Activated CD4-positive, alpha-beta T cell treated with anti-CD3 and anti-CD28 coated beads, Interleukin-2, amount 10 ng/mL, durations not matched to agents 7 days and 5 days (primary cell): ENCODE measurements at regions not wholly inside any gene's neighbourhood (a gene's known extent, or its start where the extent isn't known, plus 50 kb on each side); places are given as distances from the start of the nearest gene placed in this dataset.

ENCODE experiments used
- CTCF ChIA-PET: fragments of 350-600 bp; sonication (Branson Sonifier 250); formaldehyde crosslinking; loops from one replicate; lab custom pipeline; 2021; ENCODE audit warnings: antibody characterized with exemption; lab: Charles Lee
- POLR2A ChIA-PET: fragments of 350-600 bp; sonication (Branson Sonifier 250); formaldehyde crosslinking; loops from one replicate; lab custom pipeline; 2021; ENCODE audit warnings: antibody characterized with exemption; lab: Charles Lee
- DNase-seq: peaks from one replicate; pipeline ENCODE4 v3.0.0-alpha.2; 2020
- H3K27ac Mint-ChIP-seq: one replicate; pipeline ENCODE4 v1.8.0; 2021; ENCODE audit warnings: mild to moderate bottlenecking, moderate library complexity, mixed read lengths
- H3K27me3 Mint-ChIP-seq: one replicate; pipeline ENCODE4 v1.8.0; 2021; ENCODE audit warnings: mixed read lengths
- H3K36me3 Mint-ChIP-seq: one replicate; pipeline ENCODE4 v1.8.0; 2021; ENCODE audit warnings: low read depth, mixed read lengths
- H3K4me1 Mint-ChIP-seq: one replicate; pipeline ENCODE4 v1.8.0; 2021; ENCODE audit warnings: mixed read lengths
- H3K4me3 Mint-ChIP-seq: one replicate; pipeline ENCODE4 v1.8.0; 2021; ENCODE audit warnings: mild to moderate bottlenecking, moderate library complexity, mixed read lengths
- H3K9me3 Mint-ChIP-seq: one replicate; pipeline ENCODE4 v1.8.0; 2021; ENCODE audit warnings: mixed read lengths

DNA sequence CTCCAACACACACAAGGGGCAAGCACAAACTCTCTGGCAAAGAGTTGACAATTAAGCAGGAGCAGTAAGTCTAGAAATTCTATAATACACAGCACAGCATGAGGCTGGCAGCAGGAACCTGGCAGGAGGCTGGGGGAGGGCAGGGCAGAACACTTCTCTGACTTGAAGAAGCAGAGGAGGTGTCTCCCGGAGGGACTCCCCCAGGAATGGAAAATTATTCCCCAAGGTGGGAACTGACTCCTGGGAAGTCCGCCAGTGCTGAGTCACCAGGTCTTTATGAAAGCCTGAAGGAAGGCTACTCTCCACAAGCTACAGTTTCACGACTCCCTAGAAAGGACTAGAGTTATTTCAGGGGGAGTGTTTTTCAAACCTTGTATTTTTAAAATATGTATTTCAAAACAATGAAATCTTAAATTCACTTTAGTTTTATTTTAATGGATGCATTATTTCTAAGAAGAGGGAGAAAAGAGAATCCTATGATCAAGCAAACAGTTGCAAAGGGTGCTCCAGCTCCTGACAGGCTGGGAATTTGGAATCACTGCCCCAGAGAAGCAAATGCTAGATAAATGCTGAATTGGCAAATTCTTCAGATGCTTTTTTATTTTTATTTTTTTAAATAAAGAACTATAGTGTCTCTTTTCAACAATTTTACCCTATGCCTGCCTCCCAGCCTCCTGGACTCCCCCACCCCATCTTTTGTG is 192.8 kb downstream of the LY86 start:
- Mint-ChIP-seq H3K4me3 (no peak overlapping the region), H3K4me1 (no peaks in the 10 kb centered on the region), H3K9me3 (peaks cover 7% of the 10 kb centered on the region), H3K27ac (no peak overlapping the region), H3K27me3 (peaks cover 33% of the 10 kb centered on the region), H3K36me3 (peaks cover 2% of the 10 kb centered on the region)
- DNase-seq, result no peak
- CTCF ChIA-PET, result no interaction called here
- POLR2A ChIA-PET, result no interaction called here

DNA sequence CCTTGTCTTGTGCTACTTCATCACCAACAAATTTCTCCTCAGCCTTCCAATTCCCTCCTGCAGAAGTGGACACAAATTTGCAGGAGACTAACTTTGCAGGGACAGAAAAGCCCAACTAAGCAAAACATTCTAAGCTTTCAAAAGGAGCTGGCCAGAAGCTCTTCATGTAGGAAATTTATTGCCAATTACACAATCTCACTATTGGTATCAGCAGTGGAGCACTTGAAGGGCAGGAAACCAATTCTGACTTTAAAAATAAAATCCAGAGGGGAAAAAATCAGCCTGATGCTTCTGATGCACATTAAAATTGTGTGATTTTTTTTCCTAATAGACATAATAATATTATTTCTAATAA is 193.3 kb downstream of the LY86 start:
- ChIA-PET POLR2A (no interaction called here), CTCF (no interaction called here)
- H3K36me3 Mint-ChIP-seq, result peaks cover 1% of the 10 kb centered on the region
- no peak overlapping the region for H3K4me3 Mint-ChIP-seq
- H3K27ac Mint-ChIP-seq, result no peak overlapping the region
- peaks cover 1% of the 10 kb centered on the region for H3K4me1 Mint-ChIP-seq
- no peak for DNase-seq
- H3K27me3 Mint-ChIP-seq, result peaks cover 28% of the 10 kb centered on the region
- H3K9me3 Mint-ChIP-seq, result peaks cover 2% of the 10 kb centered on the region

DNA sequence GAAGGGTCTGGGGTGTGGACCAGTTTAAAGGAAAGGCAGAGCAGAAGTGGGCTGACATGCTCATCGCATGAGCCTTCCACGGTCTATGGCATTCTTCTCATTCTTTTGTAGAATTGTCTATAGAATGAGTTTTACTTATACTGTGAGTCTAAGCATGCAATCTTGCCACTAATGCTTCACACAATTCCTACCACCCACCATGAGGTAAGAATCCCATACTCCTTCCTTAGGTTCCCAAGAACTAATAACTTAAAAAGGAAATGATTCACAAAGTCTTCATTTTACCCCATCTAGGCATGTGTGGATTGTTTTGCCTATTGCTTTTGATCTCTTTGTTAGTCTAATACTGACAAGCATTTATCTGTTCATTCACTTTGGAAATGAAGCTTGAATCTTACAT is 195.2 kb downstream of the LY86 start:
- CTCF ChIA-PET, result interaction anchor here (0.8 kb wide), 1 partner anchor 10 kb away, joined by 3 read pairs; no protein-coding TSS in a partner anchor
- Mint-ChIP-seq H3K9me3 (no peaks in the 10 kb centered on the region), H3K4me3 (no peak overlapping the region), H3K36me3 (no peaks in the 10 kb centered on the region), H3K4me1 (peaks cover 11% of the 10 kb centered on the region), H3K27me3 (peaks cover 18% of the 10 kb centered on the region), H3K27ac (no peak overlapping the region)
- POLR2A ChIA-PET, result no interaction called here
- DNase-seq, result no peak

DNA sequence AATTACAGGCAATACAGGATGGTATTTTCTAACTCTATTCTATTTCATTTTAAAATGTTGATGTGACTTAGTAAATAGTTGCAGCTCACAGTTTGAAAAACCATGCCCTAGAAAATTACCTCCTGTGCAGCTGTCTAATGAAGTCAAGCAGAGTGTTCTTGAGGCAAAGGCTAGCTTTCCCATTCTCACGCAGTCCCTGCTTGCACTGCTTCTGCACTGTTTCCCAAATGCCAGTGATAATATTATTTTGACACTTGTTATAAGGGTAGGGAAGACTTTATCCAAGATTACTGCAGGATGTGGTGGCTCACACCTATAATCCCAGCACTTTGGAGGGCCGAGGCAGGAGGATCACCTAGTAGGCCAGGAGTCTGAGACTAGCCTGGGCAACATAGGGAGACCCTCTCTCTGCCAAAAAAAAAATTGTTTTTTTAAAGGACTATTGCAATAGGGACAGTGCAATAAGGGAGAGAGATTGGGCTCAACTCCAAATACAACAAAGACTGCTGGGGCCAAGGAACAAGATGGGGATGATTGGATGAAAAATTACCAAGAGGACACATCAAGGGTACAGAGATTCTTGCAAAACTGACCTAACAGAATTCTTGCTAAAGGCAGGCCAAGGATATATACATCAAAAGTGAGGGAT is 196.1 kb downstream of the LY86 start:
- H3K27me3 Mint-ChIP-seq, result peaks cover 13% of the 10 kb centered on the region
- H3K27ac Mint-ChIP-seq, result no peak overlapping the region
- H3K4me1 Mint-ChIP-seq, result peaks cover 11% of the 10 kb centered on the region
- H3K4me3 Mint-ChIP-seq, result no peak overlapping the region
- H3K36me3 Mint-ChIP-seq, result no peaks in the 10 kb centered on the region
- no peaks in the 10 kb centered on the region for H3K9me3 Mint-ChIP-seq
- no peak for DNase-seq
- ChIA-PET CTCF (interaction anchor here (0.8 to 1.7 kb wide), 2 partner anchors 9 to 102 kb away, joined by 3 read pairs; no protein-coding TSS in a partner anchor), POLR2A (no interaction called here)

DNA sequence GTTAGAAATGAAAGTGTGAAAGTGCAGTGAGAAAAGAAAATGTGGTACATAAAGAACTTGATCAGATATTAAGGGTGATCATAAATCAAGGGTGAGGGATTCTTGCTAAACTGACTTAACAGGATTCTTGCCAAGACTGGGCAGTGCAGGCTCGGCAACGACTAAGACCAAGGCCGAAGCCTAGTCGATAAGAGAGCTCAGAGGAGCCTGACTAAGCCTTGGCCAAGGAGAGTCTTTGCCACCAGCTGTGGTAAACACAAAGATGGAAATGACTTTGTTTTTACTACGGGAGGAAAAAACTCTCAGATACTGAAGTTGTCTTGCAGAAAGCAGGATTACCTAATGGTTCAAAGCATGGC is 196.6 kb downstream of the LY86 start:
- H3K9me3 Mint-ChIP-seq, result no peaks in the 10 kb centered on the region
- peaks cover 9% of the 10 kb centered on the region for H3K27me3 Mint-ChIP-seq
- H3K4me1 Mint-ChIP-seq, result peaks cover 11% of the 10 kb centered on the region
- no peaks in the 10 kb centered on the region for H3K36me3 Mint-ChIP-seq
- CTCF ChIA-PET, result interaction anchor here (0.6 to 1.7 kb wide), 2 partner anchors 103 to 128 kb away, joined by 3 read pairs; no protein-coding TSS in a partner anchor
- POLR2A ChIA-PET, result no interaction called here
- no peak overlapping the region for H3K27ac Mint-ChIP-seq
- H3K4me3 Mint-ChIP-seq, result no peak overlapping the region
- DNase-seq, result no peak

DNA sequence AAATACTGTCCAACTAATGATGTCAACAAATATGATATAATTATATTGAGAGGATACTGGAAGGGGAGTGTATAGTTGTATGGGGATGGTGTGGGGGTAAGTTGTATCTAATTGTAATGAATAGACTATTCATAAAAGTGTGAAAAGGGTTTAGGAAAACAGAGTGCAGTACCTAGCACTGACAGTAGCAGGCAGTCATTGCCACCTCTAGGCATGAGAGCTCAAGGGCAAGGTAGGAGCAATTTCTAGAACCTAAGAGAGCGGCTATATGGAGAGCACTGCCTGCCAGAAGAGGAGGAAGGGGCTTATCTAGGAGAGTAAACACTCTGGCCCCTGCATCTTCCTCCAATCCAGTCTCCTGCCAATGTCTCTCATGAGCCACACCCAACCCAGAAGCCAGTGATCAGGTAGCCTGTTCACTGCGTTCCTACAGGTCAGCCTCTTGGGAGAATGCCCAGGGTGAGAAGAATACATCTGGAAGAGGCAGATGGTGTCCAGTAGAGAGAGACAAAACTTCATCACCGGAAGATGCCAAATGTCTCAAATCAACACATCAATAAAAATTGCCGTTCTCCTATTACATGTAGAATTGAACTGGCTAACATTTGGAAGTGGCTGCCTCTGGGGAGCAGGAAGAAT is 200.0 kb downstream of the LY86 start:
- no peak overlapping the region for H3K27ac Mint-ChIP-seq
- ChIA-PET POLR2A (no interaction called here), CTCF (interaction anchor here (0.5 kb wide), 1 partner anchor 259 kb away, joined by 6 read pairs; no protein-coding TSS in a partner anchor)
- no peaks in the 10 kb centered on the region for H3K9me3 Mint-ChIP-seq
- peaks cover 22% of the 10 kb centered on the region for H3K4me1 Mint-ChIP-seq
- no peaks in the 10 kb centered on the region for H3K36me3 Mint-ChIP-seq
- H3K4me3 Mint-ChIP-seq, result no peak overlapping the region
- peak; percentile 26 for DNase-seq
- H3K27me3 Mint-ChIP-seq, result no peaks in the 10 kb centered on the region

DNA sequence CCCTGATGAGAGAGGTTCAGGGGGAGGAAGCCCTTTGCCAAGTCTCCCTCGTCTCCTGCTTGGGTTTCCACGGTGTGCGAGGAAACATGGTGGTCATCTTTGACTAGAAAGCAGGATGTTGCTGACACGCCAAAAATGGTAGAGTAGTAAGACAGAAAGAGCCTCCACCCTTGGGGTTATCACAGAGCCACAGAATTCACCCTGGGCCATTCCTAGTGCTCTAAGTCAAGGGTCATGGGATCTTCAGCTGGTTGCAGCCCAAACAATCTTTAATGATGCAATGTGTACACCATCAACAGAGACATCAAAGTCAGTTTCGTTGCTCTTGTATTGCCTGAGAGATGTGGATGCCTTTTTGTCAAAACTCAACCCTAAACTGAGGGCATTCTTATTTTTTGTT is 201.9 kb downstream of the LY86 start:
- ChIA-PET POLR2A (no interaction called here), CTCF (interaction anchor here (1.0 to 1.1 kb wide), 2 partner anchors 10 to 111 kb away, joined by 3 to 6 read pairs; no protein-coding TSS in a partner anchor)
- Mint-ChIP-seq H3K9me3 (no peaks in the 10 kb centered on the region), H3K4me3 (no peak overlapping the region), H3K4me1 (peaks cover 36% of the 10 kb centered on the region), H3K27ac (no peak overlapping the region), H3K36me3 (no peaks in the 10 kb centered on the region), H3K27me3 (no peaks in the 10 kb centered on the region)
- DNase-seq, result no peak

DNA sequence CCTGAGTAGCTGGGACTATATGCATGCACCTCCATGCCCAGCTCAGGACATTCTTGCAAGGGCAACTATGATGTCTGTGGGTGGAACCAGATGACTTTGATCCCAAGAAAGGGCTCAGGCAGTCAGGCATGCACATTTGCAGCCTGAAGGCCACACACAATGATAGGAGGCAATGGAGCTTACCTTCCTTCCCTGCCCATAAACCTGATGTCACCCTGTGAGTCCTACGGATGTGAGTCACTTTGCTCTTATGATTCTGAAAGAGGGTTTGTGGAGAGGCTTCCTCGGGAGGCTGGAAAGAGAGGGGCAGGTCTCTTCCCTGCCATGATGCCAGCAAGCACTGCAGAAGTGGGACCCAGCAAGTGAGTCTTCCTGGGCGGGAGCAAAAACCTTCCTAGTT is 202.4 kb downstream of the LY86 start:
- H3K4me3 Mint-ChIP-seq, result no peak overlapping the region
- ChIA-PET POLR2A (no interaction called here), CTCF (interaction anchor here (1.0 to 1.1 kb wide), 2 partner anchors 9 to 110 kb away, joined by 3 to 6 read pairs; no protein-coding TSS in a partner anchor)
- DNase-seq, result no peak
- peaks cover 41% of the 10 kb centered on the region for H3K4me1 Mint-ChIP-seq
- no peaks in the 10 kb centered on the region for H3K27me3 Mint-ChIP-seq
- H3K36me3 Mint-ChIP-seq, result no peaks in the 10 kb centered on the region
- H3K9me3 Mint-ChIP-seq, result no peaks in the 10 kb centered on the region
- no peak overlapping the region for H3K27ac Mint-ChIP-seq

DNA sequence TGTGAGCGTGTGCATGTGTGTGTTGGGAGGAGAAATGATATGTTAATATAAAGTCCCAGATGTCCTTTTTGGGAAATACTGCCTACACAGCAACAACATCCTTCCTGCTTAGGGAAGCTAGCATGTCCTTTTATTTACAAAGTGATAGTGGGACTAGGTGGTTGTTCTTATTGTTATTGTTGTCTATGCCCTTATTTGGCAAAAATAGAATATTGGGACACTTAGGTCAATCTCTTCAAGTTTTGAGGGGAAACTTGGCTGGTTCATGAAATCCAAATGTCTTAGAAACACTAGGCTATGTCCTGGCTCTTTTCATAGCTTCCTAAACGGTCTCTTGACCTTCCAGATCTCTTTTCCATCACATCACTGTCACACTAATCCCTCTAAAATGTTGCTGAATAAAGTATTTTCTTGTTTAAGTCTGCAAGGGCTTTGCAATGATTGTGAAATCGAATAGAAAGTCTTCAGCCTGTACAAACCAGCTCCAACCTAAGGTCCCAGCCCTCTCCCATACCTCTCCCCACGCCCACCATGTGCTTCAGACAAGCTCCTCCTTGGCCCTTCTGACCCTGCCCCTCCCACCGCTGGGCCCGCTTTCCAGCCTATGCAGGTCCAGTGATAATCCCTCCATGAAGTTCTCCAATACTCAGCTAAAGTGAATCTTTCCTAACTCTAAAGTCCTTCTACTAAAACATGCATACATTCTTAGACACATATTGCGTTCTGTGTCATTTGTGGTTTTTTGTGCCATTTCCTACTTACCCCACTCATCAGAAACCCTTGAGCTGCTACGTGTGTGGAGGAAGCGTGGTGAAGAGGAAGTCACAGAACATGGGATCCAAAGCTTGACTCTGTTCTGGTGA is 205.1 kb downstream of the LY86 start:
- Mint-ChIP-seq H3K9me3 (no peaks in the 10 kb centered on the region), H3K4me1 (peaks cover 45% of the 10 kb centered on the region), H3K27ac (no peak overlapping the region)

DNA sequence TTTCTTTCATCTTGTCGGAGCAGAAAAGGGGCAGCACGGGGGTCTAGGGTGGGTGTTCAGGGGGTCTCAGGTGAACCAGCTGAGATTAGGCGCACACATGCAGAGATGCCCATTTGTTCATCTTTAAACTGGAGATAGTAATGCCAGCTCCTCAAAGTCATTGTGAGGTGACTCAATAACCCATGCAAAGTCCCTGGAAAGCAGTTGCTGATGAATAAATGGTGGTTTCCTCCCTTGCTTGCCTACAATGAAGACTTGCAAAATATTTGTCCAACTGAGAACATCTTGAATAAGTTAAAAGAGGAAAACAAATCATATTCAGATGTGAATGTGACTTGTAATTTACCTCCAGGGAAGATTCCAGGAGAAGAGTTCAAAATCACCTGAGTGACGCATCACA is 206.9 kb downstream of the LY86 start:
- Mint-ChIP-seq H3K4me1 (peaks cover 61% of the 10 kb centered on the region), H3K36me3 (no peaks in the 10 kb centered on the region), H3K27ac (peak overlapping the region; percentile 3), H3K27me3 (no peaks in the 10 kb centered on the region), H3K4me3 (no peak overlapping the region), H3K9me3 (no peaks in the 10 kb centered on the region)
- POLR2A ChIA-PET, result interaction anchor here (0.5 kb wide), 1 partner anchor 788 kb away, joined by 3 read pairs; no protein-coding TSS in a partner anchor
- CTCF ChIA-PET, result no interaction called here
- no peak for DNase-seq

More for the DNA sequence above, 205.1 kb downstream of the LY86 start:
- Mint-ChIP-seq H3K4me3 (no peak overlapping the region), H3K27me3 (no peaks in the 10 kb centered on the region), H3K36me3 (no peaks in the 10 kb centered on the region)
- POLR2A ChIA-PET, result no interaction called here
- DNase-seq, result no peak
- CTCF ChIA-PET, result interaction anchor here (0.6 to 1.5 kb wide), 4 partner anchors 9 to 22 kb away, joined by 3 to 4 read pairs (median 3); no protein-coding TSS in a partner anchor

DNA sequence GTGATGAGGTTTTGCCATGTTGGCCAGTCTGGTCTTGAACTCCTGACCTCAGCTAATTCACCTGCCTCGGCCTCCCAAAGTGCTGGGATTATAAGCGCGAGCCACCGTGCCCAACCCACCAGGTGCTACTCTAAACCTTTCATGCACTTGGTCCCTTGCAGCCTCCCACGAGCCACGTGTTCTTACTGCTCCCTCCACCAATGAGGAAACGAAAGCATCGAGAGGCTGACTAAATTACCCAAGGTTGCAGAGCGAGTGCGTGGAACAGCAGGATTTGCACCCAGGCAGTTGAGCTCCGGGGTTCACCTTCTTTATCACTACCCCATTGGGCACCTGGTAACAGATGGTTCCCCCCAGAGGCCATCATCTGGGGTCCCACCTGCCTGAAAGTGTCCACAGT is 208.3 kb downstream of the LY86 start:
- Mint-ChIP-seq H3K4me3 (no peak overlapping the region), H3K9me3 (no peaks in the 10 kb centered on the region), H3K36me3 (no peaks in the 10 kb centered on the region), H3K27ac (no peak overlapping the region), H3K4me1 (peaks cover 67% of the 10 kb centered on the region), H3K27me3 (no peaks in the 10 kb centered on the region)
- CTCF ChIA-PET, result no interaction called here
- POLR2A ChIA-PET, result no interaction called here
- no peak for DNase-seq

DNA sequence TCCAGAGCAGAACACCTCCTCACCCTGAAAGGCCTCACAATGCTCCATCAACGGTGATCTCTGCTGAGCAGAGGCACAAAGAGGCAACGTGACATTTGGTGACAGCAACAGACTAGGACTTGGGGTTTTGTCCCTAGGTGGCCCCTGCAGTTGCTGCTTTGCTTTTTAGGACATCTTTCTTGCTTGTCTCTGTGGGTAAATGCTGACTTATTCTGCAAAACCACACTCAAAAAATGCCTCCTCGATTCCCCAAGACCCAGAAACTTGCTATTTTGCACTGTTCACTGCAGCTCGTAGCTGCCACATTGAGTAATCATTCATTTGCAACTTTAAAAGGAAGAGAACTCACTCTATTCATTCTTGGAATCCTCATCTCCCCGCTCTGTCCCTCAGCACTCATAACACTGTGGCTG is 209.9 kb downstream of the LY86 start:
- Mint-ChIP-seq H3K27ac (peak overlapping the region; percentile 67), H3K9me3 (no peaks in the 10 kb centered on the region), H3K4me3 (no peak overlapping the region), H3K4me1 (peaks cover 59% of the 10 kb centered on the region), H3K36me3 (no peaks in the 10 kb centered on the region), H3K27me3 (peaks cover 3% of the 10 kb centered on the region)
- DNase-seq, result peak; percentile 18
- ChIA-PET POLR2A (no interaction called here), CTCF (no interaction called here)
